ENCODE measurements at regions not wholly inside any gene's neighbourhood (a gene's known extent, or its start where the extent isn't known, plus 50 kb on each side); places are given as distances from the start of the nearest gene placed in this dataset.

DNA sequence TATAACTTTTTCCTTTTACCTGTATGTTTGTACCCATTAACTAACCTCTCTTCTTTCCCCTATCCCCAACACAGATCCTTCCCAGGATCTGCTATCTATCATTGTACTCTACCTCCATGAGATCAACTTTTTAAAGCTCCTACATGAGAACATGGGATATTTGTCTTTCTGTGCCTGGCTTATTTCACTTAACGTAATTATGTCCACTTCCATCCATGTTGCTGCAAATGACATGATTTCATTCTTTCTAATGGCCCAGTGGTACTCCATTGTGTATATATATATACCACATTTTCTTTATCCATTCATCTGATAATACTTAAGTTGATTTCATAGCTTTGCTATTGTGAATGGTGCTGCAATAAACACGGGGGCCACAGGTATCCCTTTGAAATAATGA is 135.9 kb upstream of the THUMPD2 start:
- H3K4me1 ChIP-seq (ENCODE audit: low read depth) = no peaks in the 10 kb centered on the region
- TF ChIP-seq, protein P1, sequence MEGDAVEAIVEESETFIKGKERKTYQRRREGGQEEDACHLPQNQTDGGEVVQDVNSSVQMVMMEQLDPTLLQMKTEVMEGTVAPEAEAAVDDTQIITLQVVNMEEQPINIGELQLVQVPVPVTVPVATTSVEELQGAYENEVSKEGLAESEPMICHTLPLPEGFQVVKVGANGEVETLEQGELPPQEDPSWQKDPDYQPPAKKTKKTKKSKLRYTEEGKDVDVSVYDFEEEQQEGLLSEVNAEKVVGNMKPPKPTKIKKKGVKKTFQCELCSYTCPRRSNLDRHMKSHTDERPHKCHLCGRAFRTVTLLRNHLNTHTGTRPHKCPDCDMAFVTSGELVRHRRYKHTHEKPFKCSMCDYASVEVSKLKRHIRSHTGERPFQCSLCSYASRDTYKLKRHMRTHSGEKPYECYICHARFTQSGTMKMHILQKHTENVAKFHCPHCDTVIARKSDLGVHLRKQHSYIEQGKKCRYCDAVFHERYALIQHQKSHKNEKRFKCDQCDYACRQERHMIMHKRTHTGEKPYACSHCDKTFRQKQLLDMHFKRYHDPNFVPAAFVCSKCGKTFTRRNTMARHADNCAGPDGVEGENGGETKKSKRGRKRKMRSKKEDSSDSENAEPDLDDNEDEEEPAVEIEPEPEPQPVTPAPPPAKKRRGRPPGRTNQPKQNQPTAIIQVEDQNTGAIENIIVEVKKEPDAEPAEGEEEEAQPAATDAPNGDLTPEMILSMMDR (IDR thresholded peaks at IDR 0.05) = no peak
- no peak for ATAC-seq
- no peak for DNase-seq
- intact Hi-C loops (cut with DNase I, micrococcal nuclease) = loop anchor here in 1 of 2 donors (10.0 kb wide), 1 partner anchor 1870 kb away; no protein-coding TSS in a partner anchor
- no peak overlapping the region for H3K4me3 ChIP-seq
- H3K9me3 ChIP-seq = no peaks in the 10 kb centered on the region
- no peaks in the 10 kb centered on the region for H3K36me3 ChIP-seq (ENCODE audit: low read depth)

DNA sequence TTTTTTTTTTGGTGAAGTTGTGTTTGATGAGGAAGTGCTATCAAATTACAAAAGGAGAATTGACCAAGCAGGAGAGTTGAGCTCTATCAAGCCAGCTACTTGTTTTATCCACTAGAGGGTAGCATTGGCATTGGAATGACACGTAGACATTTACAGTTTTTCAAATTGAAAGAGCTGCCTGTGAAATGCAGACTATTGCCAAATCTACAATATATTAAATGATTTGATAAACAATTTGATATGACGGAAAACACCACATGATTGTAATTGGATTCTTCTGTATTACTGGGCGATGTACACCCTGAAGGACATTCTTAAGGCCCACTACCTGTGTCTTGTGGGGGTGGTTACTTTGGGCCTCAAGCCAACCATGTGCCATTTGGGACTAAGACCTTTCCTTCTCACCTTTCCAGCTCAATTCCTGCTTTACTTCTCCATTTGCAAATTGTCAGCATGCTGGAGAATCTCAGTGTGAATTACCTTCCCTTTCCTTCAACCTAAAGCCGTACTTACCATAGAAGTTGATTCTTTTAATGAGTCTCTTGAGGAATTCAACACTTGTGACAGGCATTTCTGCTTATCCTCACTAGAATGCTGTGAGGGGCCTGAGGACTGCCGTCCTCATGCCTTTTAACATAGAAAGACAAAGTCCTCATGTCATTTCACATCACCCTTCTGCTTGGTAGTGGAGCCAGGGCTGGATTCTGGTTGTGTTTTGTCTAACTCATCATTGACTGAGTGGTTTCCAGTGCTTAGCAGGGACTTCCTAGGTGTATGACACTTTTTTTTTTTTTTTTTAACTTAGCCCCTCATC is 134.8 kb upstream of the THUMPD2 start:
- peak; percentile 59 for ATAC-seq
- no peaks in the 10 kb centered on the region for H3K4me1 ChIP-seq (ENCODE audit: low read depth)
- H3K36me3 ChIP-seq (ENCODE audit: low read depth) = no peaks in the 10 kb centered on the region
- TF ChIP-seq, protein P1 (IDR thresholded peaks at IDR 0.05) = peak; percentile 46
- DNase-seq = peak in 1 of 3 donors; percentile 24
- intact Hi-C loops (cut with DNase I, micrococcal nuclease) = loop anchor here in 1 of 2 donors (2.0 to 10.0 kb wide), 2 partner anchors 641 to 1871 kb away; no protein-coding TSS in a partner anchor
- H3K9me3 ChIP-seq = no peaks in the 10 kb centered on the region
- H3K4me3 ChIP-seq = no peak overlapping the region

DNA sequence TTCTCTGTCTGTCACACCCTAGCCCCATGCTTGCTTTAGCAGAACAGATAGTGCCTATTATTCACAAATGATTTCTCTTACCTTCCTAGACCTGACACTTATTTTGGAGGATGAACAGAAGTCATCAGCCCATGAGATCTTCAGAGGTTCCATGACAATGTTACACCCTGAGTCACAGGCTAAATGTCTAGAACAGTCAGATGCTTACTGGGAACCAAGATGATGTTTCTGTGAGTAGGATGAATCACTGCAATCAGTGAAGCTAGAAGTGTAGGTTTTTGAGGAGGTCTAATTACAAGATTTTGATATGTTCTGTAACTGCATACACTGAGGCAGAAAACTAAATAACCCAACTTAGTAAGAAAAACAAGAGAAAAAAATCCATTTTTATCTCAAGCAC is 123.0 kb upstream of the THUMPD2 start:
- Histone ChIP-seq H3K36me3 (ENCODE audit: low read depth) (no peaks in the 10 kb centered on the region), H3K4me3 (no peak overlapping the region), H3K4me1 (ENCODE audit: low read depth) (no peaks in the 10 kb centered on the region), H3K9me3 (no peaks in the 10 kb centered on the region)
- ATAC-seq (no peak), DNase-seq (no peak)
- intact Hi-C loops (cut with DNase I, micrococcal nuclease) = no loop called here
- TF ChIP-seq, protein P1 (IDR thresholded peaks at IDR 0.05) = no peak

DNA sequence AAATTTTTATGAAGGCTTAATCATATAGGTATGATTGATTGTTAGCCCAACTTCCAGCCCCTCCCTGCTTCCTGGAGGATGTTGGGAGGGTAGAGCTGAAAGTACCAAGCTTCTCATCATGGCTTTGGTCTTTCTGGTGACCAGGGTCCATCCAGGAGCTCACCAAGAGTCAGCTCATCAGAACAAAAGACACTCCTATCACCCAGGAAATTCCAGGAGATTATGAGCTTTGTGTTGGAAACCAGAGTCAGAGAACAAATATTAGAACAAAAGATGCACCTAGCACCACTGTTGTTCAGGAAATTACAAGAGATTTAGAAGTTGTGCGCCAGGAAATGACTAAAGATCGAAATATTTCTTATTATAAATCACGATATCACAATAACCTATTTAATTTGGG is 119.9 kb upstream of the THUMPD2 start:
- no peaks in the 10 kb centered on the region for H3K9me3 ChIP-seq
- DNase-seq (no peak), ATAC-seq (no peak)
- no peaks in the 10 kb centered on the region for H3K4me1 ChIP-seq (ENCODE audit: low read depth)
- H3K4me3 ChIP-seq = no peak overlapping the region
- H3K36me3 ChIP-seq (ENCODE audit: low read depth) = no peaks in the 10 kb centered on the region
- intact Hi-C loops (cut with DNase I, micrococcal nuclease) = no loop called here
- TF ChIP-seq, protein P1 (IDR thresholded peaks at IDR 0.05) = no peak

DNA sequence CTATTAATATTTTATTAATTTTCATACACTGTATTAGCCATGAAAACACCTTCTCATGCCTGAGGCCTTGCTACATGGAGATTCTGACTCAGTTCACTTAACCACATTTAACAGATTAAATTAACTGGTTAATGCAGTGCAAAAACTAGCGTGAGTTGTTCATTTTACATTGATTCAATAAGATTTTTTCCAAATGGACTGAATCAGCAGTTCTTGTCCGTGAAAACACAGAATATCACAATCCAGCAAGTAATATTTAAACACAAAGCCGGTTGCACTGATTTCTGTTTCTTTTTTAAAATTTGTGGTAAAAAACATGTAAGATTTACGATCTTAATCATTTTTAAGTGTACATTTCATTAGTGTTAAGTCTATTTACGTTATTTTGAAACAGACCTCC is 118.2 kb upstream of the THUMPD2 start:
- Histone ChIP-seq H3K4me3 (no peak overlapping the region), H3K9me3 (no peaks in the 10 kb centered on the region), H3K4me1 (ENCODE audit: low read depth) (no peaks in the 10 kb centered on the region), H3K36me3 (ENCODE audit: low read depth) (no peaks in the 10 kb centered on the region)
- no peak for DNase-seq
- intact Hi-C loops (cut with DNase I, micrococcal nuclease) = no loop called here
- TF ChIP-seq, protein P1 (IDR thresholded peaks at IDR 0.05) = no peak
- ATAC-seq = no peak

Measured in mucosa of descending colon (tissue), 3 donors.